ENCODE measurements at regions not wholly inside any gene's neighbourhood (a gene's known extent, or its start where the extent isn't known, plus 50 kb on each side); places are given as distances from the start of the nearest gene placed in this dataset.
"Not testable (repeated sequence)": the region's sequence is repeated elsewhere in the genome, so short reads cannot be mapped to it uniquely, and the experiment has no call there.

- ATAC-seq (ENCODE audit: low read depth); H3K4me3 Mint-ChIP-seq; H3K27me3 Mint-ChIP-seq; H3K9me3 Mint-ChIP-seq; H3K4me1 Mint-ChIP-seq; H3K27ac Mint-ChIP-seq; DNase-seq (ENCODE audit: low spot score in 2 of 2): not testable (repeated sequence)
- peaks cover 26% of the 10 kb centered on the region for H3K36me3 Mint-ChIP-seq
Measured at GRCh38 chr16:29222615-29223014, 183.9 kb downstream of the NPIPB11 start.

- not testable (repeated sequence) for H3K9me3 Mint-ChIP-seq; H3K4me1 Mint-ChIP-seq; DNase-seq (ENCODE audit: low spot score in 2 of 2); ATAC-seq (ENCODE audit: low read depth); H3K27me3 Mint-ChIP-seq; H3K4me3 Mint-ChIP-seq; H3K27ac Mint-ChIP-seq
- peaks cover 26% of the 10 kb centered on the region for H3K36me3 Mint-ChIP-seq
Measured at GRCh38 chr16:29222008-29222407, 184.5 kb downstream of the NPIPB11 start.

- not testable (repeated sequence) for H3K4me3 Mint-ChIP-seq; H3K27ac Mint-ChIP-seq; ATAC-seq (ENCODE audit: low read depth)
Measured at GRCh38 chr16:29221281-29221955, 185.1 kb downstream of the NPIPB11 start.

GRCh38 chr16:29220647-29221191 is 185.8 kb downstream of the NPIPB11 start:
- H3K4me1 Mint-ChIP-seq; H3K4me3 Mint-ChIP-seq; H3K9me3 Mint-ChIP-seq; H3K27me3 Mint-ChIP-seq; DNase-seq (ENCODE audit: low spot score in 2 of 2); H3K27ac Mint-ChIP-seq; ATAC-seq (ENCODE audit: low read depth): not testable (repeated sequence)
- peaks cover 19% of the 10 kb centered on the region for H3K36me3 Mint-ChIP-seq

More at GRCh38 chr16:29221281-29221955, 185.1 kb downstream of the NPIPB11 start:
- not testable (repeated sequence) for DNase-seq (ENCODE audit: low spot score in 2 of 2); H3K27me3 Mint-ChIP-seq; H3K9me3 Mint-ChIP-seq; H3K4me1 Mint-ChIP-seq
- H3K36me3 Mint-ChIP-seq: peaks cover 21% of the 10 kb centered on the region

- peaks cover 19% of the 10 kb centered on the region for H3K36me3 Mint-ChIP-seq
- not testable (repeated sequence) for H3K9me3 Mint-ChIP-seq; DNase-seq (ENCODE audit: low spot score in 2 of 2); H3K4me1 Mint-ChIP-seq; ATAC-seq (ENCODE audit: low read depth); H3K27me3 Mint-ChIP-seq; H3K27ac Mint-ChIP-seq; H3K4me3 Mint-ChIP-seq
Measured at GRCh38 chr16:29219966-29220646, 186.4 kb downstream of the NPIPB11 start.

GRCh38 chr16:29219562-29219961 is 186.9 kb downstream of the NPIPB11 start:
- Mint-ChIP-seq H3K27ac (peak overlapping the region; percentile 36), H3K36me3 (peaks cover 19% of the 10 kb centered on the region)
- ATAC-seq (ENCODE audit: low read depth); DNase-seq (ENCODE audit: low spot score in 2 of 2); H3K27me3 Mint-ChIP-seq; H3K4me3 Mint-ChIP-seq; H3K4me1 Mint-ChIP-seq; H3K9me3 Mint-ChIP-seq: not testable (repeated sequence)

GRCh38 chr16:29218649-29219048 is 187.9 kb downstream of the NPIPB11 start:
- not testable (repeated sequence) for H3K4me3 Mint-ChIP-seq; H3K27me3 Mint-ChIP-seq; ATAC-seq (ENCODE audit: low read depth); H3K4me1 Mint-ChIP-seq; DNase-seq (ENCODE audit: low spot score in 2 of 2); H3K9me3 Mint-ChIP-seq
- H3K36me3 Mint-ChIP-seq: peaks cover 20% of the 10 kb centered on the region
- peak overlapping the region; percentile 36 for H3K27ac Mint-ChIP-seq

- not testable (repeated sequence) for ATAC-seq (ENCODE audit: low read depth); H3K9me3 Mint-ChIP-seq; H3K4me3 Mint-ChIP-seq
Measured at GRCh38 chr16:29218171-29218570, 188.3 kb downstream of the NPIPB11 start.

GRCh38 chr16:29217752-29218126 is 188.8 kb downstream of the NPIPB11 start:
- not testable (repeated sequence) for H3K9me3 Mint-ChIP-seq; H3K4me1 Mint-ChIP-seq; DNase-seq (ENCODE audit: low spot score in 2 of 2); ATAC-seq (ENCODE audit: low read depth); H3K27ac Mint-ChIP-seq; H3K4me3 Mint-ChIP-seq; H3K27me3 Mint-ChIP-seq
- peaks cover 18% of the 10 kb centered on the region for H3K36me3 Mint-ChIP-seq

More at GRCh38 chr16:29218171-29218570, 188.3 kb downstream of the NPIPB11 start:
- not testable (repeated sequence) for H3K27ac Mint-ChIP-seq; H3K27me3 Mint-ChIP-seq; DNase-seq (ENCODE audit: low spot score in 2 of 2); H3K4me1 Mint-ChIP-seq
- peaks cover 18% of the 10 kb centered on the region for H3K36me3 Mint-ChIP-seq

- ATAC-seq (ENCODE audit: low read depth); H3K4me1 Mint-ChIP-seq; H3K27me3 Mint-ChIP-seq; H3K27ac Mint-ChIP-seq; H3K9me3 Mint-ChIP-seq; DNase-seq (ENCODE audit: low spot score in 2 of 2); H3K4me3 Mint-ChIP-seq: not testable (repeated sequence)
- peaks cover 17% of the 10 kb centered on the region for H3K36me3 Mint-ChIP-seq
Measured at GRCh38 chr16:29217104-29217751, 189.3 kb downstream of the NPIPB11 start.

GRCh38 chr16:29213770-29214169 is 192.7 kb downstream of the NPIPB11 start:
- not testable (repeated sequence) for H3K9me3 Mint-ChIP-seq; H3K4me1 Mint-ChIP-seq; H3K4me3 Mint-ChIP-seq; ATAC-seq (ENCODE audit: low read depth); DNase-seq (ENCODE audit: low spot score in 2 of 2); H3K27ac Mint-ChIP-seq; H3K27me3 Mint-ChIP-seq
- peaks cover 14% of the 10 kb centered on the region for H3K36me3 Mint-ChIP-seq

GRCh38 chr16:29213251-29213650 is 193.3 kb downstream of the NPIPB11 start:
- not testable (repeated sequence) for ATAC-seq (ENCODE audit: low read depth); DNase-seq (ENCODE audit: low spot score in 2 of 2); H3K27ac Mint-ChIP-seq; H3K27me3 Mint-ChIP-seq; H3K9me3 Mint-ChIP-seq; H3K4me1 Mint-ChIP-seq; H3K4me3 Mint-ChIP-seq
- H3K36me3 Mint-ChIP-seq: peaks cover 17% of the 10 kb centered on the region

GRCh38 chr16:29212084-29213027 is 194.2 kb downstream of the NPIPB11 start:
- peaks cover 20% of the 10 kb centered on the region for H3K36me3 Mint-ChIP-seq
- H3K4me3 Mint-ChIP-seq; H3K27ac Mint-ChIP-seq; H3K27me3 Mint-ChIP-seq; H3K9me3 Mint-ChIP-seq; DNase-seq (ENCODE audit: low spot score in 2 of 2); H3K4me1 Mint-ChIP-seq; ATAC-seq (ENCODE audit: low read depth): not testable (repeated sequence)

All from memory B cell (primary cell).